BJ (cell line): ENCODE measurements at regions not wholly inside any gene's neighbourhood (a gene's known extent, or its start where the extent isn't known, plus 50 kb on each side); places are given as distances from the start of the nearest gene placed in this dataset.

ENCODE experiments used
- CTCF ChIA-PET: fragments of 350-600 bp; formaldehyde crosslinking; extraction: SDS; loops from one replicate; lab custom pipeline; 2021; ENCODE audit warnings: antibody characterized with exemption, inconsistent platforms; lab: Yijun Ruan, JAX
- POLR2A ChIA-PET: fragments of 300-600 bp; sonication (Branson Sonifier 250); formaldehyde crosslinking; extraction: SDS; loops from one replicate; lab custom pipeline; 2021; ENCODE audit warnings: antibody characterized with exemption; lab: Charles Lee
- DNase-seq: peaks from one replicate; pipeline ENCODE4 v3.0.0-alpha.2; 2011; ENCODE audit warnings: low read depth
- H3K27me3 ChIP-seq: 2 replicates; pipeline ENCODE4 v1.6.0; 2011; ENCODE audit warnings: low read length; ENCODE audit not compliant: control insufficient read depth, insufficient read depth
- H3K36me3 ChIP-seq: 2 replicates; pipeline ENCODE4 v1.5.1; 2011; ENCODE audit warnings: low read length; ENCODE audit not compliant: control insufficient read depth, insufficient read depth
- H3K4me3 ChIP-seq: 2 replicates; pipeline ENCODE4 v1.5.1; 2011; ENCODE audit warnings: low read depth, mild to moderate bottlenecking, control low read depth, low read length
- CTCF ChIP-seq: IDR thresholded peaks from 2 replicates; pipeline ENCODE4 v1.5.1; 2011; ENCODE audit warnings: low read depth, mild to moderate bottlenecking, control low read depth, inconsistent platforms, low read length, moderate library complexity; ENCODE audit not compliant: insufficient read depth

- POLR2A ChIA-PET: no interaction called here
Measured at GRCh38 chr4:154032914-154033313, 244.0 kb upstream of the SFRP2 start.

GRCh38 chr4:154030746-154031145 is 241.9 kb upstream of the SFRP2 start:
- H3K4me3 ChIP-seq: no peak overlapping the region
- CTCF ChIA-PET: interaction anchor here (0.8 to 0.9 kb wide), 2 partner anchors 9 to 11 kb away, joined by 4 read pairs; no protein-coding TSS in a partner anchor
- H3K36me3 ChIP-seq: no peaks in the 10 kb centered on the region
- no peak for TF ChIP-seq CTCF
- no peak for DNase-seq
- no peaks in the 10 kb centered on the region for H3K27me3 ChIP-seq
- POLR2A ChIA-PET: no interaction called here

More at GRCh38 chr4:154032914-154033313, 244.0 kb upstream of the SFRP2 start:
- no peak for TF ChIP-seq CTCF
- CTCF ChIA-PET: no interaction called here
- Histone ChIP-seq H3K4me3 (no peak overlapping the region), H3K36me3 (no peaks in the 10 kb centered on the region), H3K27me3 (no peaks in the 10 kb centered on the region)
- DNase-seq: no peak

GRCh38 chr4:154030152-154030551 is 241.3 kb upstream of the SFRP2 start:
- no peaks in the 10 kb centered on the region for H3K27me3 ChIP-seq
- CTCF ChIA-PET: interaction anchor here (0.8 to 0.9 kb wide), 2 partner anchors 9 to 10 kb away, joined by 4 read pairs; no protein-coding TSS in a partner anchor
- H3K36me3 ChIP-seq: no peaks in the 10 kb centered on the region
- TF ChIP-seq CTCF: no peak
- H3K4me3 ChIP-seq: no peak overlapping the region
- POLR2A ChIA-PET: no interaction called here
- no peak for DNase-seq

GRCh38 chr4:154029171-154029570 is 240.3 kb upstream of the SFRP2 start:
- no peak overlapping the region for H3K4me3 ChIP-seq
- no peaks in the 10 kb centered on the region for H3K27me3 ChIP-seq
- H3K36me3 ChIP-seq: no peaks in the 10 kb centered on the region
- POLR2A ChIA-PET: no interaction called here
- CTCF ChIA-PET: no interaction called here
- TF ChIP-seq CTCF: no peak
- DNase-seq: no peak

- H3K4me3 ChIP-seq: no peak overlapping the region
- no peak for DNase-seq
- ChIA-PET CTCF (no interaction called here), POLR2A (no interaction called here)
- H3K27me3 ChIP-seq: no peaks in the 10 kb centered on the region
- H3K36me3 ChIP-seq: no peaks in the 10 kb centered on the region
- no peak for TF ChIP-seq CTCF
Measured at GRCh38 chr4:154025110-154025509, 236.2 kb upstream of the SFRP2 start.
